ENCODE measurements at regions not wholly inside any gene's neighbourhood (a gene's known extent, or its start where the extent isn't known, plus 50 kb on each side); places are given as distances from the start of the nearest gene placed in this dataset.

DNA sequence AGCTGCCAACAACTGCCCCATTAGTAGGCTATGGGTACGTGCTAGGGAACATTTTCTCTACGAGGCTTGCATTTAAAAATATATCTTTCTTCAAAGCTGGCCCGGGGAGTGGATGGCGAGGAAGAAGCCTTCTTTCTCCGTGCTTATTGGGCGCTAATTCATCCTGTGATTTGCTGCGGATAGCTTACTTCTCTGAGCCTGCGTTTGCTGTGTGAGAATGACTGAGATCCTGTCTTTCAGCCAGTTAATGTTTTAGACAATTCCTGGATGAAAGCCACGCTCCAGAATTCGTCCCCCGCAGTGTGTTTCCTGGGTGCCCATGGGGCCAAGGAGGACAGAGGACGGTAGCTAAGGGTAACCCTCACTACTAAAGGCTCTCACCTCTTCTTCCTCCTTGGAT lies 57.8 kb upstream of the TARBP1 start:
- TF ChIP-seq, protein P1, sequence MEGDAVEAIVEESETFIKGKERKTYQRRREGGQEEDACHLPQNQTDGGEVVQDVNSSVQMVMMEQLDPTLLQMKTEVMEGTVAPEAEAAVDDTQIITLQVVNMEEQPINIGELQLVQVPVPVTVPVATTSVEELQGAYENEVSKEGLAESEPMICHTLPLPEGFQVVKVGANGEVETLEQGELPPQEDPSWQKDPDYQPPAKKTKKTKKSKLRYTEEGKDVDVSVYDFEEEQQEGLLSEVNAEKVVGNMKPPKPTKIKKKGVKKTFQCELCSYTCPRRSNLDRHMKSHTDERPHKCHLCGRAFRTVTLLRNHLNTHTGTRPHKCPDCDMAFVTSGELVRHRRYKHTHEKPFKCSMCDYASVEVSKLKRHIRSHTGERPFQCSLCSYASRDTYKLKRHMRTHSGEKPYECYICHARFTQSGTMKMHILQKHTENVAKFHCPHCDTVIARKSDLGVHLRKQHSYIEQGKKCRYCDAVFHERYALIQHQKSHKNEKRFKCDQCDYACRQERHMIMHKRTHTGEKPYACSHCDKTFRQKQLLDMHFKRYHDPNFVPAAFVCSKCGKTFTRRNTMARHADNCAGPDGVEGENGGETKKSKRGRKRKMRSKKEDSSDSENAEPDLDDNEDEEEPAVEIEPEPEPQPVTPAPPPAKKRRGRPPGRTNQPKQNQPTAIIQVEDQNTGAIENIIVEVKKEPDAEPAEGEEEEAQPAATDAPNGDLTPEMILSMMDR (conservative IDR thresholded peaks at IDR 0.05), result no peak
- TF ChIP-seq ZFX (IDR thresholded peaks at IDR 0.05), result no peak
